ENCODE measurements at regions not wholly inside any gene's neighbourhood (a gene's known extent, or its start where the extent isn't known, plus 50 kb on each side); places are given as distances from the start of the nearest gene placed in this dataset.
"Not testable (repeated sequence)": the region's sequence is repeated elsewhere in the genome, so short reads cannot be mapped to it uniquely, and the experiment has no call there.

DNA sequence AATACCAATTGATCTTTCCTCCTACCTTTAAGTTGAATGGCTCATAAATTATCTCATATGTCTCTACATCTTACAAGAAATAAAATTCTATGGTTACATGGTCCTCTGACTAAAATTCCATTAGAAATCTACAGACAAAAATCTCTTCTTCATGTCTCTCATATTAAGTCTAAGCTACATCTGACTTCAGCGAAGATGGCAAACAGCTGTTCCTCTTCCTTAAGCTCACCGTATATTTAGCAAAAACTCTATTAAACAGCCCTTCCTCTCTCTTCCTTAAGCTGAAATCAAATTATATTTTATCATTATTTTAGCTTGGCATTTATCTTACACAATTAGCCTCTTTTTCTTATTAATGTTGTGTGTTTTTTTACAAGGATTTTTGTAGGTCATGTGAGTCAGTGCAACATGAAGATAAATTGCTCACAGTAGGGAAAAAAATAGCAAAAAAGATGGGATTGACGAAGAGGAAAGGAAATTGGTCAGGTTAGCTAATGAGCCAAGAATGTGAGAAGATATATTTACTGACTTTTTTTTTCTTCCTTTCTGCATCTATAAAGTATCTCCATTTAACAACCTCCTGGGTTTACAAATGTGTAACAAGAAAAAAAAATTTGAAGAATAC, 2412.8 kb downstream of the ARAP2 start (continued):
- no peak for TF ChIP-seq RXRA (IDR thresholded peaks at IDR 0.05; ENCODE audit: insufficient read depth, low read depth, low read length)
- TF ChIP-seq CBX8 (IDR thresholded peaks at IDR 0.05; ENCODE audit: borderline replicate concordance, low read depth, low read length): no peak
- TF ChIP-seq SIRT6 (IDR thresholded peaks at IDR 0.05; ENCODE audit: low read length): no peak

DNA sequence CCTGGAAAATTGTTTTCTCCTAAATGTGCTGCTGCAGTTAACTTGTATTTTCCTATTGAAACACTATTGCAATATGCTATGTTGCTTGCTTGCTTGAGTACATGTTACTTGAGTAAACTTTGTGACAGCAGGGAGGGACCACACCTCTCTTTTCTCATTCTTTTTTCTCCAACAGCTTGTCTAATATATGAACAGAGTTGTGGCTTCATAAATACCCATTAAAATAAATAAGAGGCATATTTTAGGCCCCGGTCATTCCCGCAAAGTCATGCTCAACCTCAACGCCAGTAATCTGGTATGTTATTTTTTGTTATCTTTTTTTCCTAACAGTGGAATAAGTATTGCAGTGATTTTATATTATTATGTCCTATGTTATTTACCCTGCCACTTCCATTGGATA, 2408.6 kb downstream of the ARAP2 start:
- H3K4me3 ChIP-seq (ENCODE audit: extremely low read depth in 1 of 4, insufficient read depth in 2 of 4, low read depth in 3 of 4, low read length in 4 of 4); H3K4ac ChIP-seq (replicated peaks; ENCODE audit: insufficient read length, low read depth, low read length); H3K14ac ChIP-seq (ENCODE audit: insufficient read length); H2BK20ac ChIP-seq (ENCODE audit: low read length); H3K23ac ChIP-seq (ENCODE audit: insufficient read length); H4K8ac ChIP-seq (ENCODE audit: extremely low read depth, insufficient read depth, low read length); H3K9me3 ChIP-seq (ENCODE audit: insufficient read depth in 2 of 2, low read depth in 1 of 2, low read length in 1 of 2); DNase-seq (ENCODE audit: low read depth in 1 of 2, low spot score in 2 of 2); CTCF ChIA-PET (ENCODE audit: partially characterized antibody); H3K4me2 ChIP-seq (ENCODE audit: insufficient read depth in 1 of 2, low read depth in 2 of 2, low read length in 2 of 2); POLR2A ChIA-PET (ENCODE audit: partially characterized antibody); H4K20me1 ChIP-seq (replicated peaks in 1 of 2; ENCODE audit: control insufficient read depth in 1 of 2, insufficient read depth in 2 of 2, low read length in 2 of 2); H4K5ac ChIP-seq (ENCODE audit: insufficient read length, low read depth, low read length); H3K56ac ChIP-seq (replicated peaks; ENCODE audit: insufficient read length, low read depth, low read length); H3K4me1 ChIP-seq (replicated peaks in 1 of 4; ENCODE audit: control insufficient read depth in 3 of 4, insufficient read depth in 4 of 4, low read length in 3 of 4); H3K27me3 ChIP-seq (replicated peaks in 1 of 4; ENCODE audit: control insufficient read depth in 3 of 4, extremely low read depth in 1 of 4, insufficient read depth in 3 of 4, low read length in 3 of 4); H2AK5ac ChIP-seq (ENCODE audit: low read depth, low read length); H3K36me3 ChIP-seq (ENCODE audit: control insufficient read depth in 2 of 4, insufficient read depth in 4 of 4, low read length in 3 of 4); FAIRE-seq; H3K27ac ChIP-seq (ENCODE audit: low read depth, low read length); H2BK120ac ChIP-seq (replicated peaks; ENCODE audit: low read depth, low read length); H3K23me2 ChIP-seq (ENCODE audit: low read depth, low read length); H3K18ac ChIP-seq (ENCODE audit: extremely low read depth, low read length); H2AFZ ChIP-seq (ENCODE audit: low read length); H3K79me2 ChIP-seq (ENCODE audit: control insufficient read depth in 1 of 2, insufficient read depth in 2 of 2, low read length in 2 of 2); H2BK15ac ChIP-seq (ENCODE audit: low read length); H4K91ac ChIP-seq (replicated peaks; ENCODE audit: insufficient read length, low read length); H3K9ac ChIP-seq (replicated peaks in 1 of 4; ENCODE audit: extremely low read depth in 1 of 4, low read depth in 3 of 4, low read length in 3 of 4); H2BK12ac ChIP-seq (ENCODE audit: low read depth, low read length); H2BK5ac ChIP-seq (ENCODE audit: low read depth, low read length); H3K79me1 ChIP-seq (ENCODE audit: low read depth, low read length): not testable (repeated sequence)
- WGBS, 2 experiments (ENCODE audit: extremely low coverage in 1 of 2, insufficient coverage in 1 of 2, insufficient read length in 1 of 2, insufficient replicate concordance in 2 of 2, low coverage in 1 of 2, low lambda C conversion rate in 2 of 2, missing lambda C conversion rate in 1 of 2): 91% methylated on average over 3 of the region's 3 CpGs; no CpG with 5 or more reads in 1 of the 2 experiments
